RWPE1 (cell line): ENCODE measurements at regions not wholly inside any gene's neighbourhood (a gene's known extent, or its start where the extent isn't known, plus 50 kb on each side); places are given as distances from the start of the nearest gene placed in this dataset.
A peak's percentile ranks its signal among the peaks of the same experiment; 100 is the strongest.

Experiments
- CTCF ChIA-PET: fragments of 350-600 bp; sonication (Branson Sonifier 250); formaldehyde crosslinking; extraction: SDS; loops from one replicate; lab custom pipeline; 2021; lab: Yijun Ruan, JAX
- POLR2A ChIA-PET: fragments of 400-600 bp; formaldehyde crosslinking; extraction: SDS; loops from one replicate; lab custom pipeline; 2020; ENCODE audit warnings: antibody characterized with exemption; ENCODE audit not compliant: low non-redundant PET; lab: Yijun Ruan, JAX
- DNase-seq: peaks from one replicate; pipeline ENCODE4 v3.0.0; 2012; ENCODE audit warnings: low spot score
- H3K27ac ChIP-seq: fragments of 450-650 bp; 2 replicates; pipeline ENCODE4 v1.5.1; 2017
- CTCF ChIP-seq: fragments of 450-650 bp; conservative IDR thresholded peaks from 2 replicates; pipeline ENCODE4 v1.5.1; 2017; ENCODE audit warnings: low read depth, mild to moderate bottlenecking

GRCh38 chr2:193988784-193989183 is 1668.2 kb upstream of the SLC39A10 start:
- POLR2A ChIA-PET = no interaction called here
- H3K27ac ChIP-seq = no peak overlapping the region
- TF ChIP-seq CTCF = no peak
- CTCF ChIA-PET = no interaction called here
- DNase-seq = no peak

GRCh38 chr2:193985272-193985671 is 1671.8 kb upstream of the SLC39A10 start:
- DNase-seq = no peak
- CTCF ChIA-PET = no interaction called here
- TF ChIP-seq CTCF = no peak
- POLR2A ChIA-PET = no interaction called here
- no peak overlapping the region for H3K27ac ChIP-seq

GRCh38 chr2:193980599-193980998 is 1676.4 kb upstream of the SLC39A10 start:
- no peak overlapping the region for H3K27ac ChIP-seq
- TF ChIP-seq CTCF = no peak
- POLR2A ChIA-PET = no interaction called here
- CTCF ChIA-PET = no interaction called here
- no peak for DNase-seq

- ChIA-PET POLR2A (no interaction called here), CTCF (interaction anchor here (0.6 kb wide), 1 partner anchor 534 kb away, joined by 9 read pairs; no protein-coding TSS in a partner anchor)
- TF ChIP-seq CTCF = no peak
- DNase-seq = no peak
- H3K27ac ChIP-seq = no peak overlapping the region
These were observed 1683.2 kb upstream of the SLC39A10 start for GRCh38 chr2:193973781-193974180.

- ChIA-PET CTCF (no interaction called here), POLR2A (no interaction called here)
- DNase-seq = peak; percentile 47
- no peak for TF ChIP-seq CTCF
- H3K27ac ChIP-seq = no peak overlapping the region
These were observed 1690.4 kb upstream of the SLC39A10 start for GRCh38 chr2:193966590-193966989.

GRCh38 chr2:193965263-193965662 is 1691.8 kb upstream of the SLC39A10 start:
- ChIA-PET POLR2A (no interaction called here), CTCF (no interaction called here)
- no peak for DNase-seq
- H3K27ac ChIP-seq = no peak overlapping the region
- no peak for TF ChIP-seq CTCF
